ENCODE measurements at regions not wholly inside any gene's neighbourhood (a gene's known extent, or its start where the extent isn't known, plus 50 kb on each side); places are given as distances from the start of the nearest gene placed in this dataset.

- TF ChIP-seq CTCF (IDR thresholded peaks at IDR 0.05), result no peak
- no peak for TF ChIP-seq POLR2A (IDR thresholded peaks at IDR 0.05)
These were observed 880.1 kb upstream of the INTU start for GRCh38 chr4:126752702-126753101.

Measured in lower leg skin (tissue), 3 donors.